Activated CD8-positive, alpha-beta T cell treated with anti-CD3 and anti-CD28 coated beads for 36 hours (primary cell): ENCODE measurements at regions not wholly inside any gene's neighbourhood (a gene's known extent, or its start where the extent isn't known, plus 50 kb on each side); places are given as distances from the start of the nearest gene placed in this dataset.
"Not testable (repeated sequence)": the region's sequence is repeated elsewhere in the genome, so short reads cannot be mapped to it uniquely, and the experiment has no call there.

ENCODE experiments used
- ATAC-seq: fragments of 200-7000 bp; cut with Tn5 transposase; one replicate; pipeline ENCODE4 v1.10.0; 2021; ENCODE audit warnings: mild to moderate bottlenecking, moderate library complexity
- CTCF ChIA-PET: fragments of 350-600 bp; sonication (Branson Sonifier 250); formaldehyde crosslinking; loops from one replicate; lab custom pipeline; 2021; ENCODE audit warnings: antibody characterized with exemption; lab: Charles Lee
- POLR2A ChIA-PET: fragments of 350-600 bp; sonication (Branson Sonifier 250); formaldehyde crosslinking; loops from one replicate; lab custom pipeline; 2021; ENCODE audit warnings: antibody characterized with exemption; lab: Charles Lee
- DNase-seq: peaks from one replicate; pipeline ENCODE4 v3.0.0-alpha.2; 2020
- H3K27ac Mint-ChIP-seq: one replicate; pipeline ENCODE4 v1.8.0; 2021; ENCODE audit warnings: mild to moderate bottlenecking, mixed read lengths
- H3K27me3 Mint-ChIP-seq: one replicate; pipeline ENCODE4 v1.8.0; 2021; ENCODE audit warnings: mixed read lengths
- H3K36me3 Mint-ChIP-seq: one replicate; pipeline ENCODE4 v1.8.0; 2021; ENCODE audit warnings: low read depth, mixed read lengths
- H3K4me1 Mint-ChIP-seq: one replicate; pipeline ENCODE4 v1.8.0; 2021; ENCODE audit warnings: low read depth, mixed read lengths
- H3K4me3 Mint-ChIP-seq: one replicate; pipeline ENCODE4 v1.8.0; 2021; ENCODE audit warnings: mild to moderate bottlenecking, moderate library complexity, mixed read lengths
- H3K9me3 Mint-ChIP-seq: one replicate; pipeline ENCODE4 v1.8.0; 2021; ENCODE audit warnings: mixed read lengths
- CTCF ChIP-seq: fragments of 200-600 bp; IDR thresholded peaks from one replicate; pipeline ENCODE4 v1.8.0; 2022; ENCODE audit warnings: antibody characterized with exemption, mild to moderate bottlenecking
- intact Hi-C: fragments of 100-400 bp; cut with micrococcal nuclease; formaldehyde crosslinking; loops from one replicate; pipeline ENCODE4 v1.10.0; 2022

DNA sequence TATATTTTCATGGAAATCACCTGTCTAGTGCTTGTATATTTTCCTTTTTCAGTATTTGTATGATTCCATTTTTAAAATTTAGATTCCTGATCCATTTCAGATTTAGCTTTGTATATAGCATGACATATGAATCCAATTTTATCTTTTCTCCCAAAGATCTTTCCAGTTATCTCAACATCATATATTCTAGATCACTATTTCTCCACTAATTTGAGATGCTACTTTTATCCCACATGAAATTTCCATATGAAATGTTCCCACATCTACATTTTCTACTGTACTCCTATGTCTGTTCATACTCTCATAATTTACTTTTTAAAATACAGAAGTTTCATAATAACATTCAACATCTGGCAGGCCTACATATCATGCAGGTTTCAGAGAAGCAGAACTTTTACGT is 1784.1 kb downstream of the SLITRK5 start:
- DNase-seq: no peak
- H3K4me3 Mint-ChIP-seq: no peak overlapping the region
- H3K27me3 Mint-ChIP-seq: no peaks in the 10 kb centered on the region
- CTCF ChIA-PET: no interaction called here
- H3K27ac Mint-ChIP-seq: no peak overlapping the region
- intact Hi-C loops: no loop called here
- POLR2A ChIA-PET: no interaction called here
- no peak for ATAC-seq
- no peak for TF ChIP-seq CTCF
- H3K9me3 Mint-ChIP-seq: peaks cover 3% of the 10 kb centered on the region
- no peaks in the 10 kb centered on the region for H3K36me3 Mint-ChIP-seq
- no peaks in the 10 kb centered on the region for H3K4me1 Mint-ChIP-seq

- no peak for DNase-seq
- ChIA-PET POLR2A (no interaction called here), CTCF (no interaction called here)
- H3K27me3 Mint-ChIP-seq: no peaks in the 10 kb centered on the region
- H3K9me3 Mint-ChIP-seq: peaks cover 3% of the 10 kb centered on the region
- H3K4me3 Mint-ChIP-seq: no peak overlapping the region
- TF ChIP-seq CTCF: no peak
- ATAC-seq: no peak
- intact Hi-C loops: no loop called here
- no peaks in the 10 kb centered on the region for H3K36me3 Mint-ChIP-seq
- H3K27ac Mint-ChIP-seq: no peak overlapping the region
- H3K4me1 Mint-ChIP-seq: no peaks in the 10 kb centered on the region
These were observed 1784.6 kb downstream of the SLITRK5 start for GRCh38 chr13:89455741-89456140.

DNA sequence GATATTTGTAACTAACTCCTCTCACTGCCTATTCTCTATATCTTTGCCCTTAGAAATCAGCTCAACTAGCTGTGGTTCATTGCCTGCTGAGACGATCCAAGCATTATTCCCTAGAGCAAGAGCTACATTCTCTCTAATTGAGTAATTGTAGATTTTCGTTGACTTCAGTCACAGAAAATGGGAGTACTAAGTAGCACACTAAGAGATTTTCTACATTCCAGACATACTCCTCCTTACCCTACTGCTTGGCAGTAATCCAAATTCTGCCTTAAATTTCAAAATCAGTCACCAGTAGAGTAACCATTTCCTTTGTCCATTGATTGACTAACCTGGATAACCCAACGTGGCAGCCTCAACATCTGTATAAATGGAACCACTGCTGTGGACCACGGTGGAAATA is 1786.8 kb downstream of the SLITRK5 start:
- ChIA-PET CTCF (interaction anchor here (0.6 kb wide), 1 partner anchor 698 kb away, joined by 3 read pairs; no protein-coding TSS in a partner anchor), POLR2A (no interaction called here)
- Mint-ChIP-seq H3K9me3 (peaks cover 1% of the 10 kb centered on the region), H3K27ac (no peak overlapping the region), H3K27me3 (no peaks in the 10 kb centered on the region), H3K36me3 (no peaks in the 10 kb centered on the region), H3K4me3 (no peak overlapping the region), H3K4me1 (no peaks in the 10 kb centered on the region)
- intact Hi-C loops: no loop called here
- no peak for TF ChIP-seq CTCF
- ATAC-seq (no peak), DNase-seq (no peak)

GRCh38 chr13:89458456-89458855 is 1787.3 kb downstream of the SLITRK5 start:
- peaks cover 2% of the 10 kb centered on the region for H3K9me3 Mint-ChIP-seq
- H3K4me3 Mint-ChIP-seq: no peak overlapping the region
- no peak for ATAC-seq
- no peak for TF ChIP-seq CTCF
- POLR2A ChIA-PET: no interaction called here
- no peaks in the 10 kb centered on the region for H3K4me1 Mint-ChIP-seq
- CTCF ChIA-PET: interaction anchor here (0.6 kb wide), 1 partner anchor 699 kb away, joined by 3 read pairs; no protein-coding TSS in a partner anchor
- H3K27me3 Mint-ChIP-seq: no peaks in the 10 kb centered on the region
- no peak overlapping the region for H3K27ac Mint-ChIP-seq
- DNase-seq: no peak
- intact Hi-C loops: no loop called here
- no peaks in the 10 kb centered on the region for H3K36me3 Mint-ChIP-seq

DNA sequence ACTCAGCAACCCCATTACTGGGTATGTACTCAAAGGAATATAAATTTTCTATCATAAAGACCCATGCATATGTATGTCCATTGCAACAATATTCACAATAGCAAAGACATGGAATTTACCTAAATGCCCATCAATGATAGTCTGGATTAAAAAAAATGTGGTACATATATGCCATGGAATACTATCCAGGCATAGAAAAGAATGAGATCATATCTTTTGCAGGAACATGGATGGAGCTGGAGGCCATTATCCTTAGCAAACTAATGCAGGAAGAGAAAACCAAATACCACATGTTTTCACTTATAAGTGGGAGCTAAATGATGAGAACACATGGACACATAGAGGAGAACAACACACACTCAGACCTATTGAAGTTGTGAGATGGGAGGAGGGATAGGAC is 1789.7 kb downstream of the SLITRK5 start:
- intact Hi-C loops, H3K36me3 Mint-ChIP-seq, DNase-seq, H3K9me3 Mint-ChIP-seq, POLR2A ChIA-PET, H3K4me3 Mint-ChIP-seq, CTCF ChIA-PET, ATAC-seq, H3K4me1 Mint-ChIP-seq, H3K27me3 Mint-ChIP-seq, H3K27ac Mint-ChIP-seq: not testable (repeated sequence)

- Mint-ChIP-seq H3K27ac (no peak overlapping the region), H3K9me3 (peaks cover 10% of the 10 kb centered on the region), H3K4me3 (no peak overlapping the region), H3K36me3 (no peaks in the 10 kb centered on the region), H3K27me3 (no peaks in the 10 kb centered on the region), H3K4me1 (no peaks in the 10 kb centered on the region)
- TF ChIP-seq CTCF: no peak
- peak; percentile 17 for ATAC-seq
- no peak for DNase-seq
- intact Hi-C loops: no loop called here
- CTCF ChIA-PET: no interaction called here
- POLR2A ChIA-PET: no interaction called here
These were observed 1794.2 kb downstream of the SLITRK5 start for GRCh38 chr13:89465366-89465765.
